Hypothalamus (tissue), 51 donors: ENCODE measurements at regions not wholly inside any gene's neighbourhood (a gene's known extent, or its start where the extent isn't known, plus 50 kb on each side); places are given as distances from the start of the nearest gene placed in this dataset.
"Not testable (repeated sequence)": the region's sequence is repeated elsewhere in the genome, so short reads cannot be mapped to it uniquely, and the experiment has no call there.

Experiments used
- DNase-seq, 51 donors: peaks; one replicate each; lab custom pipeline; 2025; lab: John Stamatoyannopoulos, UW

- DNase-seq, result no peak
These were observed 237.0 kb downstream of the IKZF2 start for GRCh38 chr2:212914392-212914791.

DNA sequence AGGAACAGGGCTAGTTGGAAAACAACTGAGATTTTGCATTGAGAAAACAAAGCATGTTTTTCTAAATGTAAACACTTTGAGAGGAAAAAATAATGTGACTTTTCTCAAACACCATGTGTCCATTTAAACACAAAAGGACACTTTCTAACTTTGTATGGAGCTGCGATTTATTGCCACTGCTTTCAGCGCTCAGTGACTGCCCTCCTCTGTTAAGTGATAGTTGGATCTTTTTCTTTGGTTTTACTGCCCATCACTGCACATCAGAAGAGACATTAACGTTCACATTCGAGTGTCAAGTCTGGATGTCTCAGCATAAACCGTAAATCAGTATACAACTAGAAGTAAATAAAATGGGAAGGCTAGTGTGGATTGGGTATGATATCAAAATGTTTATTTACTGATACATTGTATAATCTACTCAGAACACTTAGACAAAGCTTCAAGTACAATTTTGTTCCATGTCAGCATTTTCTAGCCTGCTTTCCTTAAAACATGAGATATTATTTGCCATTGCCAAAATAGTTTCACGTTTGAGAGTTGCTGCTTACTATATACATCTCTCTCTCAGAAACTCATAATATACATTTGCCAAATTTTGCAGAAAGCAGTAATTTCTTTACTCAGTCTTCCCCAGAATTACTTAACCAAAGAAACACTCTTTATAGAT lies 237.6 kb downstream of the IKZF2 start:
- no peak for DNase-seq

GRCh38 chr2:212912445-212913103 lies 238.8 kb downstream of the IKZF2 start:
- DNase-seq, result no peak

- no peak for DNase-seq
These were observed 240.4 kb downstream of the IKZF2 start for GRCh38 chr2:212911011-212911410.

DNA sequence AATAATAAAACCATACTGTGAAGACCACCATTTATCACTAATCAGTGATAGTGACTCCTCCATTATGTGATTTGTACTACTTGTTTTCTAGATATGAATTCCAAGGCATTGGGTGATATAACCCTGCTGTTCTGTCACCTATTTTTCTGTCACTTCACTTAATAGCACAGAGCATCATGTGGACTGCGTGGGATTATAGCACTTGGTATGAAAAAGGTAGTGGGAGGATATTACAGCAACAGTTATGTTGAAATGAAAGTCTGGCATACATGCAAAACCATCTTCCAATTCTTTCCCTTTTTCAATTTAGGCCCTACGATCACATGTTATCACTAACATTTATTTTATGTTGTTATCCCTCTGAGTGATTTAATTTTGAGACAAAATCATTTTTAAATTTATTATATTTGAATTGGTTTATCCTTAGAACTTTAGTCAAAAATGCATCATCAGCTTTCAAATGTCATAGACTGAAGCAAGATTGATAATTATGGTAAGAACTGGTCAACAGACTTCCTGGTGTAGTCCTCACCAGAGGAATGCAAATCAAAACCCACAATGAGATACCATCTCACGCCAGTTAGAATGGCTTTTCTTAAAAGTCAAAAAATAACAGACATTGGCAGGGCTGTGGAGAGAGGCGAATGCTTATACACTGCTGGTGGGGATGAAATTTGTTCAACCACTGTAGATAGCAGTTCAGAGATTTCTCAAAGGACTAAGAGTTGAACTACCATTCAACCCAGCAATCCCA lies 242.6 kb downstream of the IKZF2 start:
- DNase-seq, result no peak

- DNase-seq, result no peak
These were observed 243.4 kb downstream of the IKZF2 start for GRCh38 chr2:212908031-212908430.

DNA sequence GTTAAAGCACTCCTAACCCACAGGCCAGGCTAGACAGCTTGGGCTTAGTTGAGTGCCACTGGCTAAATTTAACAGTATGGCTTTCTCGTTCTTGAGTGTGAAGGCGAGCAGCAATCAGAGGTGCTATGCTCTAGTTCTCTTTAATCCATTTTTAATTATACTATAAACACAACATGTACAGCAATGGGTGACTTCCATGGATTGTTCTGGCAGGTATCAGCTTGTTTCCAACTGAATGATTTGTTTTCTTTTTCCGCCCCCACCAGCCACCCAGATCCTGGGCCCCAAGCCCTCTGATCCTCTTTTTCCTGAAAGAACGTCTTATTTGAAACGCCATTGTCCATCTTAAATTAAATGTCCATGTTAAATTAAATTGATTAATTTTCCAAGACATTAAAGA lies 244.8 kb downstream of the IKZF2 start:
- DNase-seq, result no peak

DNA sequence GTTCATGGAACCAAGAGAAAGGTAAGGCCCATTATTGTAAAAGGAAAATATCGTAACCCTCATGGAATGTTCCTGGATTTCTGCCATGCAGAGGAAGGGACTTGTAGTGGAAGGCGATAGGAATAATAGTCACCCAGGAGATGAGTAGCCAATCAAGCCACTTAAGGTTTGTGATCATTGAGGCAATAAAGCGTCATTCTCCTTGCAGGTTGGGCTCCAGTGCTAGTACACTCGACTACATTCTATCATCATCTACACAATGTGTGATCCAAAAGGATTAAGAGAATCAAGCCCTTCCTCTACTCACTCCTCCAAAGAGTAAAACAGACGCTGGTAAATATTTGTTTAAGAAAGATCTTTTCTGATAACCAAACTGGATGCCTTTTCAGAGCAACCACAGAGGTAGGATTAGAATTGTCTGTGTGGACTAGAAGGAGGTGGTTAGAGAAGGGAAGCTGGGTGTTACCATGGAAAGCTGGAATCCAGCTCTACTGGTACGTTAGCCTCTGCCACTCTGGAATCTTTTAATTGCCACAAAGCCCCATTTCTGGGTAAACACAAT lies 245.7 kb downstream of the IKZF2 start:
- no peak for DNase-seq

GRCh38 chr2:212904646-212905045 lies 246.8 kb downstream of the IKZF2 start:
- no peak for DNase-seq

DNA sequence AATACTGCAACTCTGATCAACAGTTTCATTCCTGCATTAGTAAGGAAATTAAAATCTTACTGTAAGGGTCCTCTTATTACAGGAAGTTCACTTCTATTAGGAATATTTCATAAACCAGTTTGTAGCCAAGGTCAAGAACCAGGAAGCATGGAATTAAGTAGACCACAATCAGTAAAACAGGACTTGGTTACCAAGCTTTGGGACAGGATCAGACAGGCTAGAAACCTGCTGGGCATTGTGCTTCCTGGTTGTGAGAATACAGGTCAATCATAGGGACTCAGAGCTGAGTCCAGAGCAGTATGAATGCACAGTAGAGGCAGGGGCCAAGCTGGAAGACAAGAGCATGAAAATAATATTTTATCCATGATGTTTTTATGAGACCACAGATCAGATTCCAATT lies 248.0 kb downstream of the IKZF2 start:
- no peak for DNase-seq

DNA sequence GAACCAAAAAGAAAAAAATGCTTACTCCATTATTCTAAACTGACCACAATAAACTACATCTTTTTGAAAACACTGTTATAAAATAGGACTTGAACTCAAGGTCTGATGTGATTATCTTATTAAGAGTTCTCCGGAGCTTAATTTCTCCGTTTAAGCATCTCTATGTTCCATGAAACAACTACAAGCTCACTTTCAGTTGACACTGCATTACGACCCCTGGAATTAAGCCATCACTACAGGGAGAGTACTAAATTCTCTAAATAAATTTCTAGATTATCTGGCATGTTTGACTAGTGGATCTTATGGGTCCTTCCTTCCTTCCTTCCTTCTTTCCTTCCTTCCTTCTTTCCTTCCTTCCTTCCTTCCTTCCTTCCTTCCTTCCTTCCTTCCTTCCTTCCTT lies 249.0 kb downstream of the IKZF2 start:
- DNase-seq, result no peak

DNA sequence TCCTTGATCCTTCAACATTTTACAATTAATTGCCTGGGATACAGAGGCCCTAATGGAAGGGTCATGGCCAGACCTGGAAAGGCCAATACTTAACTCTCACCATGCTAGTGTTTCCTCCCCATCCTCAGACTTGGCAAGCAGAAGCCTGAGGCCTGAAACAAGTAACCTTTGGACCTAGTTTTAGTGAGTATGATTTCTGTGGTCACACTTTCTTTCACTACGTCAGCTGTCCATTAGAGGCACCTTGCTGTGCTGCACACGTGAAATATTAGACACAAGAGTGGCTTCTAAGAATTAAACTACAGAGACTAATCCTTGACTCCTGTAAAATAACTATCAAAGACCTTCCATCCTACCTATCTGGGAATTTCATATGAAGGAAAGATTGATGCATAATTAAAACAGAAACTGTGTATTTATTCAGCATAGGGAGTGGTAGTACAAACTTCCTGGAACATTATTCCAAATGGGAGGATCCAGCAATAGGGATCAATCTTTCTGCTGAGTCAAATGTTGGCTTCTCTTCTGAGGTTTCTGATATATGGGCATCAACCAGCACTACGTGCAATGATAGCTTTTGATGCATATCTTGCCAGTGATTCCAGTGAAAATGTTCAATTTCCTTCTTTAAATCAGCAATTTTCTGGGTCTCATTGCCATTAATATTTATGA lies 249.7 kb downstream of the IKZF2 start:
- DNase-seq, result no peak

GRCh38 chr2:212900715-212901114 lies 250.7 kb downstream of the IKZF2 start:
- DNase-seq, result no peak

DNA sequence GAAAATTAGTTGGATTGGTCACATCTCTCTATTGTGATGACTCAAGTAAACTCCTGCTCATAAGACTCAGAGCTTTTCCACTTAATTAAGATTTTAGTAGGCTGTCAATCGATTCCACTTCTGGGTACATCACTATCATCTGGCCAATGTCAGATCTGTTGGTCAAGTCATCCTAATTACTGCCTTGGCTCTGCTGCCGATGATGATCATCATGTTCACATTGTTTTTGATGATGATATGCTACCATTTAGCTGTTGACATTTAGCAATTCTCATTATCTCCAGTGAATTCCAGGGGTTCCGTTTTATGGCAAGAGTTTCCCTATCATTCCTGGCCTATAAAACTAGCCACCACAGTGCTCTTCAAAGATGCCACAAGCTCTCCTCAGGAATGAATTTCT lies 253.4 kb downstream of the IKZF2 start:
- DNase-seq, result no peak

GRCh38 chr2:212897296-212897695 lies 254.1 kb downstream of the IKZF2 start:
- no peak for DNase-seq

DNA sequence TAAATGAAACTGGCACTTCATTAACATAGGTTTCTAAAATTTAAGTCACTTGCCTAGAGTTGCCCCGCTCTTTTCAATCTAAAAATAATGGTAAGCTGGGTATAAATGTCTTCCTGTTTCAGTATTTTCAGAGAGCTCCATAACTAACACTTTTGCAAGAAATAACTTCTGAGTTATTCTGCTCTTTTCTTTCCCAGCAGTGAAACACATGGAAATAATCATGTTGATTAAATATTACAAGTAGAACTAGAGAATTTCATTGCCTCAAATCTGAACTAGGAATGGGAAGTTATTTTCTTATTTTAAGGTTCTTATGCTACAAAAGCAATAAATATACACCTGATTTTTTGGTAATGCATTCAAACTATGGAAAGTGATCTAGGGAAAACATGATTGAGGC lies 257.4 kb downstream of the IKZF2 start:
- DNase-seq, result no peak

DNA sequence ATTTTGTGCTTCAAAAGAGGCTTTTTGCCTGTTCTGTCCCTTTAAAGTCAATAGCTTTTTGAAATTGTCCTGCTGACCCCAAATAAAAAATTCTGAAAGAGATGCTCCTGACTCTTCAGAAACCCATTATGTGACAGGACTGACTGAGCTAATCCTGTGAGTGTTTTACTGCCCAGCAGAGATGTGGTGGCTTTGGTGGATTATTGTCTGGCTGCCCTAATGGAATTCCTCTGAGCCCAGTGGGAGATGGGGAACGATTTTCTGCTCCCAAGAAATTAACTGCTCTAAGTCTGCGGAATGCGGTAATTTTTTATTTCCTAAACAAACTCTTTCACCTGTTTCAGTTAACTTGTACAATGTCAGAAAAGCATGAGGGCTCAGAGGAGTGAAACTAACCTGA lies 258.2 kb downstream of the IKZF2 start:
- no peak for DNase-seq

DNA sequence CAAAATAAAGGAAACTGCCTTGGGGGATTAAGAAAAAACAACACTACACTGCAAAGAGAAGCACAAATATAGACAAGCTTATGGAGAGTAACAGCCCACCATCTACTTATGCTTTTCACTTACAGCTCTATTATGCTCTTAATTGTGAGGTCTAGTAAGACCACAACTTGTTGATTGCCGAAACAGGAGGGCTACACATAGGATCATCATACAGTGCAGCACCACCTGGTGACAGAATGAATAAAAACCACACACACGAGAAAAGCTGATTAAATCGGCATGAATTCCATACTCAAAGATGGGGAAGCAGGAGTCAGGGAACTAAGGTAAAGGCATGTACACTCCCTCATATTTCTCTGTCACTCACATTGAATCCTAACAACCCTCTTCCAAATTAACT lies 259.2 kb downstream of the IKZF2 start:
- peak in 5 of 51 donors; percentile 0 to 15 (median 1) for DNase-seq

- no peak for DNase-seq
These were observed 259.8 kb downstream of the IKZF2 start for GRCh38 chr2:212891580-212891979.

DNA sequence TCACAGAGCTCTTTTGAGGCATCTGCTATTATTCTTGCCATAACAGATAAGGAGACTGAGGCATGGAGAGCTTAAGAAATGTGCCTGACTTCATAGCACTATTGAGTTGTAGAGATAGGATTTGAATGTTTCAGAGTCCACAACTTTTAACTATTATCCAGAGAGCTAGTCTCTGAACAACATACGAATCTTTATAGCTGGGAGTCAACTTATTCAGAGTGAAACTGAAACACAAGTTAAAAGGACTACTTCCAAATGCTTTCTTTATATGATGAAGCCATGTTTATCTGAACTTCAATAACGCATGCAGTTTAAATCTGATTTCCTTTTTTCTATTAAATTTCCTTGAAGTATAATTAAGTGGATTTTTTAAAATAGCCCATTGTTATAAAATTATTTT lies 268.8 kb downstream of the IKZF2 start:
- DNase-seq, result no peak

GRCh38 chr2:212876556-212876955 lies 274.9 kb downstream of the IKZF2 start:
- not testable (repeated sequence) for DNase-seq
